GM12873 (cell line): ENCODE measurements at regions not wholly inside any gene's neighbourhood (a gene's known extent, or its start where the extent isn't known, plus 50 kb on each side); places are given as distances from the start of the nearest gene placed in this dataset.

Experiments
- CTCF ChIP-seq: IDR thresholded peaks from 2 replicates; pipeline ENCODE4 v1.5.1; 2012; ENCODE audit warnings: low read depth, mild to moderate bottlenecking, moderate library complexity, low read length, control low read depth; ENCODE audit not compliant: insufficient read depth; ENCODE audit errors: missing control alignments

DNA sequence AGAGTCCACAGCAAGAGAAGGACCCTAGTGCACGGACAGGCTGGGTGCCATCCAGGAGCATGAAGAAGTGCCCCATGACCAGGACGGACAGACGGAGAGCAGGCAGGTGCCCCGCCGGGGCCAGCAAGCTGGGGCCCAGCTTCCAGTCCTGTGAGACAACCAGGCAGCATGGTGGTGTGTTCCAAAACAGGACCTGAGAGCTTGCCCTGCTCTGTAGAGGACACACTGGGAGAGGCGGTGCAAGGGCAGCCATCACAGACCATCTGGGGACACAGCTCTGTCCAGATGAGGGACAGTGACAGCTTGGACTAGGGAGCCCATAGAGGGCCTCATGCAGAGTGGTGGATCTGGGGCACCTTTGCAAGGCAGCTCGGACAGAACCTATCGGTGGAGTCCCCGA is 279.8 kb downstream of the EIPR1 start:
- TF ChIP-seq CTCF = no peak

- TF ChIP-seq CTCF = no peak
These were observed 282.3 kb downstream of the EIPR1 start for GRCh38 chr2:3094999-3095958.

DNA sequence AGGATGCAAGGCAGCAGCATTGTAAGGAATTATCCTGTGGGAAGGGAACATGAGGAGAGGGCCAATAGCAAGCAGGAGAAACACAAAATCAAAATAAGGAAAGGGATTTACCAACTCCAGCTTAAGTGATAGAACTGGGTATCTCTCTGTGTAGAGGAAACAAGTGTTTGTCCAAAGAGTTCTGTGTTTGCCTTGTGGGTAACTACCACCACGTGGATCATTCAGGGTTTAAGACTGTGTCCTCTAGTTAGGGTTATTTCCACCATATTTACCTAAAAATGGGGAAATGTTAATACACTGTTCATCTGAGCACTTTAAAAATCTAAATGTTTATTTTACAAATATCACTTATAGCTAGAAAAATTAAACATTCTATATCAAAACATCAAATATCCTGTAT is 283.3 kb downstream of the EIPR1 start:
- TF ChIP-seq CTCF = no peak

- no peak for TF ChIP-seq CTCF
These were observed 285.9 kb downstream of the EIPR1 start for GRCh38 chr2:3091696-3092095.

DNA sequence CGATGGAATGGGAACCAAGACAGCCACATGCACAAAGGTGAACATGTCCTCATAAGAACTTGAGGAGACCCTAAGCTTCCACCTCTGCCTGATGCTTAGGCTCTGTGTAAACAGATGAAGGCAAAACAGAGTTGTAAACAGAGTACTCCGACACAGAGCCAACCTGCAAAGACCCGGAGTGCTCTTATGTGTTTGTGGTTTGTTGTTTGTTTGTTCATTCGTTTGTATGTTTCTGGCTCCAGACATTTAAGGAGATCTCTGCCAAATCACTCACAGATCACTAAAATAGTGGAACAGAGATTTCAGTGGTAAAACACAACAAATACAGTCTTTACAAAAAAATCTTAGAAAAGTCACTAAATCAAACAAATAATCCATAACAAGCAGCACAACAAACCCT is 294.9 kb downstream of the EIPR1 start:
- TF ChIP-seq CTCF = no peak

DNA sequence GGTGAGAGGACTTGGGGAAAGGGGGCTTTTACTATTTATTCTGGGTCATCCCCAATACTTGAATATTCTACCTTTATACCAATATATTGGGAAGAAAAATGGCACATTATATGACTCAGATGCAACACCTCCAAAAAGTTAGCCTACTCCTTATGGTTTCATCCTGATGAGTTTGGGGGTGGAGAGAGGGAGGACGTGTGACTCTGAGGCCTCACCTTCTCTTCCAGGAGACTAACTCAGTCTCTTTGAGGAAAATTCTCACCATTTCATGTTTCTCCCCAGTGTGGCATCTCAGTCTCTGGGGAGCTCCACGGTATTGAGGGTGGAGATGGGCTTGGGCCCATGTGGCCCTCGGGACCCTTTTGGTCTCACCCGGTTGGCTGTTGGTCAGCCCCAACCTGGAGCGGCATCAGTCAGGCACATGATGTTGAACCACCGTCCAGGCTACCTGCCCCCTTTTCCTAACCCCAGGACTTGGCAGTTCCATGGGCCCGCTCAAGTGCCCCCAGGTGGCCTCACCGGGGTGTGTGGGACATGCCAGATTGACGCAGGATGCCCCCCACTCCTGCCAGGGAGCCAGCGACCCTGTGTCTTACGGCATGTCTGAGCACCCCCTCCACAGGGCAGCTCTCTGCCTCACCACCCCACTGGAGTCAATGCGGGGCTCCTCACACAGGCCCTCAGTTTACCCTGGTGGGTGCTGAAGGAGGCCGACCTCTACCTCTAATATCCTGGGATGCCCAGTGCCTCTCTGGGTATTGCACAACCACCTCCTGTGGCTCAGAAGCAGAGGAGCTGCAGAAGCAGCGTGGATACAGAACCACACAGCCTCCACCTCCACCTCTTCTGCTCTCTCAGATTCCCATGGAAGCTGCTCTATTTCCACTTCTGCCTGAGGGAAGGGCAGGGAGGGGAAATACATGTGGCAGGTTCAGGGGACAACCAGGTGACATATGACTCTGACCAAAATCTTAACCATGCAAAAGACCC is 297.4 kb downstream of the EIPR1 start:
- TF ChIP-seq CTCF = no peak

GRCh38 chr2:3079466-3079865 is 298.2 kb downstream of the EIPR1 start:
- no peak for TF ChIP-seq CTCF
